Cardiac muscle cell (in vitro differentiated cells and primary cell): ENCODE measurements at regions not wholly inside any gene's neighbourhood (a gene's known extent, or its start where the extent isn't known, plus 50 kb on each side); places are given as distances from the start of the nearest gene placed in this dataset.
"Not testable (repeated sequence)": the region's sequence is repeated elsewhere in the genome, so short reads cannot be mapped to it uniquely, and the experiment has no call there.

Source experiments
- DNase-seq, 2 donors: peaks; one replicate each; pipeline versions ENCODE4 v3.0.0 to v3.0.0-alpha.2; 2010 to 2017; ENCODE audit warnings: low read depth in 1 of 2, low spot score in 1 of 2
- H3K27ac ChIP-seq: fragments of 200-600 bp; sonication (generic); 2 replicates; pipeline ENCODE4 v1.5.1; 2016
- H3K27me3 ChIP-seq: fragments of 200-600 bp; sonication (generic); 2 replicates; pipeline ENCODE4 v1.6.0; 2016; ENCODE audit warnings: control low read depth
- H3K36me3 ChIP-seq: fragments of 200-600 bp; sonication (generic); 2 replicates; pipeline ENCODE4 v1.5.1; 2016; ENCODE audit warnings: control low read depth
- H3K4me1 ChIP-seq: fragments of 200-600 bp; sonication (generic); 2 replicates; pipeline ENCODE4 v1.8.1; 2017; ENCODE audit warnings: low read depth, mild to moderate bottlenecking, mixed run types
- H3K4me3 ChIP-seq: fragments of 200-600 bp; sonication (generic); 2 replicates; pipeline ENCODE4 v1.5.1; 2016; ENCODE audit warnings: mild to moderate bottlenecking
- H3K9me3 ChIP-seq: fragments of 200-600 bp; sonication (generic); 2 replicates; pipeline ENCODE4 v1.5.1; 2017; ENCODE audit warnings: low read depth, mild to moderate bottlenecking, control low read depth
- CTCF ChIP-seq: IDR thresholded peaks from 2 replicates; pipeline ENCODE4 v1.5.1; 2012; ENCODE audit warnings: low read depth, mild to moderate bottlenecking, low read length

GRCh38 chr2:130251535-130251872 lies 53.3 kb upstream of the TUBA3E start:
- no peaks in the 10 kb centered on the region for H3K36me3 ChIP-seq
- no peak for TF ChIP-seq CTCF
- DNase-seq = peak in 1 of 2 donors; percentile 5
- H3K4me3 ChIP-seq = no peak overlapping the region
- no peaks in the 10 kb centered on the region for H3K4me1 ChIP-seq
- peaks cover 48% of the 10 kb centered on the region for H3K27me3 ChIP-seq
- H3K9me3 ChIP-seq = no peaks in the 10 kb centered on the region
- H3K27ac ChIP-seq = no peak overlapping the region

GRCh38 chr2:130248355-130248754 lies 50.1 kb upstream of the TUBA3E start:
- not testable (repeated sequence) for H3K4me3 ChIP-seq, DNase-seq, H3K36me3 ChIP-seq, H3K27ac ChIP-seq, H3K4me1 ChIP-seq, H3K9me3 ChIP-seq
- peaks cover 32% of the 10 kb centered on the region for H3K27me3 ChIP-seq
